Keratinocyte (primary cell): ENCODE measurements at regions not wholly inside any gene's neighbourhood (a gene's known extent, or its start where the extent isn't known, plus 50 kb on each side); places are given as distances from the start of the nearest gene placed in this dataset.

Experiments
- DNase-seq: peaks from one replicate; pipeline ENCODE4 v3.0.0-alpha.2; 2011; ENCODE audit warnings: low read depth, missing footprints, low spot score
- FAIRE-seq: peaks from 2 replicates; lab custom pipeline; 2011; peaks lifted over from hg19 to GRCh38; lab: Jason Lieb, UNC
- H2AFZ ChIP-seq: 2 replicates; pipeline ENCODE4 v1.6.0; 2012; ENCODE audit warnings: low read length, control low read depth, inconsistent platforms; ENCODE audit not compliant: control insufficient read depth
- H3K27ac ChIP-seq: 2 replicates; pipeline ENCODE4 v1.5.1; 2011; ENCODE audit warnings: low read length; ENCODE audit not compliant: control insufficient read depth, insufficient read depth
- H3K27me3 ChIP-seq: 3 replicates; pipeline ENCODE4 v1.6.0; 2011; ENCODE audit warnings: low read length; ENCODE audit not compliant: control insufficient read depth, insufficient read depth; ENCODE audit errors: extremely low read depth
- H3K36me3 ChIP-seq, 2 experiments: 2 replicates in 1 of 2; 3 replicates in 1 of 2; pipeline ENCODE4 v1.5.1; 2011; ENCODE audit warnings: low read length in 2 of 2, mild to moderate bottlenecking in 1 of 2; ENCODE audit not compliant: control insufficient read depth in 2 of 2, insufficient read depth in 2 of 2; ENCODE audit errors: extremely low read depth in 1 of 2
- H3K4me1 ChIP-seq: 3 replicates; pipeline ENCODE4 v1.5.1; 2011; ENCODE audit warnings: low read length; ENCODE audit not compliant: control insufficient read depth, insufficient read depth; ENCODE audit errors: extremely low read depth
- H3K4me2 ChIP-seq: 3 replicates; pipeline ENCODE4 v1.6.0; 2011; ENCODE audit warnings: low read depth, low read length; ENCODE audit not compliant: control insufficient read depth, insufficient read depth; ENCODE audit errors: extremely low read depth
- H3K4me3 ChIP-seq, 3 experiments: fragments of 200-600 bp in 1 of 3; sonication (generic) in 1 of 3; 2 replicates in 2 of 3; 3 replicates in 1 of 3; pipeline ENCODE4 v1.5.1; 2011 to 2016; ENCODE audit warnings: low read length in 3 of 3, mild to moderate bottlenecking in 3 of 3, control low read depth in 2 of 3, inconsistent platforms in 1 of 3, low read depth in 1 of 3, mixed read lengths in 1 of 3, mixed run types in 1 of 3, moderate library complexity in 1 of 3; ENCODE audit not compliant: control insufficient read depth in 2 of 3, insufficient read depth in 2 of 3; ENCODE audit errors: extremely low read depth in 1 of 3
- H3K79me2 ChIP-seq: 2 replicates; pipeline ENCODE4 v1.6.0; 2012; ENCODE audit warnings: low read length; ENCODE audit not compliant: control insufficient read depth, insufficient read depth
- H3K9ac ChIP-seq: 3 replicates; pipeline ENCODE4 v1.6.0; 2011; ENCODE audit warnings: low read length; ENCODE audit not compliant: control insufficient read depth, insufficient read depth; ENCODE audit errors: extremely low read depth
- H3K9me1 ChIP-seq: 3 replicates; pipeline ENCODE4 v1.6.0; 2011; ENCODE audit warnings: low read length; ENCODE audit not compliant: control insufficient read depth, insufficient read depth; ENCODE audit errors: extremely low read depth
- H3K9me3 ChIP-seq: 2 replicates; pipeline ENCODE4 v1.5.1; 2012; ENCODE audit warnings: low read depth, low read length; ENCODE audit not compliant: control insufficient read depth
- H4K20me1 ChIP-seq: 3 replicates; pipeline ENCODE4 v1.6.0; 2011; ENCODE audit warnings: low read length; ENCODE audit not compliant: control insufficient read depth, insufficient read depth; ENCODE audit errors: extremely low read depth
- CTCF ChIP-seq, 3 experiments: IDR thresholded peaks in 1 of 3; conservative IDR thresholded peaks in 1 of 3; optimal IDR thresholded peaks in 1 of 3; 2 replicates in 2 of 3; 3 replicates in 1 of 3; pipeline versions ENCODE3 to v1.5.1; 2011; ENCODE audit warnings: low read length in 3 of 3, mild to moderate bottlenecking in 3 of 3, moderate library complexity in 2 of 3, control low read depth in 1 of 3, inconsistent platforms in 1 of 3; ENCODE audit not compliant: insufficient read depth in 2 of 3; ENCODE audit errors: extremely low read depth in 1 of 3
- EZH2 ChIP-seq: IDR thresholded peaks from one replicate; pipeline ENCODE4 v1.6.1; 2012; ENCODE audit warnings: inconsistent platforms, mild to moderate bottlenecking, low read length, moderate library complexity
- dilution Hi-C: fragments of 300-500 bp; cut with MboI; formaldehyde crosslinking; loops from one replicate; pipeline ENCODE4 v1.7.0; 2020; ENCODE audit warnings: low sequenced_read_pairs; ENCODE audit not compliant: extremely low pct_ligation_motif_present

- no peak overlapping the region for H3K27ac ChIP-seq
- TF ChIP-seq EZH2 (no peak), CTCF (optimal IDR thresholded peaks at IDR 0.05 in 1 of 3, IDR thresholded peaks at IDR 0.05 in 1 of 3, conservative IDR thresholded peaks at IDR 0.05 in 1 of 3; ENCODE audit: extremely low read depth in 1 of 3, insufficient read depth in 2 of 3, low read length in 3 of 3) (no peak)
- dilution Hi-C loops = no loop called here
- H4K20me1 ChIP-seq = no peaks in the 10 kb centered on the region
- no peak overlapping the region for H3K9ac ChIP-seq
- no peak for FAIRE-seq
- no peaks in the 10 kb centered on the region for H3K79me2 ChIP-seq
- H2AFZ ChIP-seq = no peak overlapping the region
- H3K9me1 ChIP-seq = no peaks in the 10 kb centered on the region
- H3K27me3 ChIP-seq = no peaks in the 10 kb centered on the region
- no peak overlapping the region for H3K4me2 ChIP-seq
- H3K4me1 ChIP-seq = no peaks in the 10 kb centered on the region
- no peak for DNase-seq
- H3K9me3 ChIP-seq = no peaks in the 10 kb centered on the region
- H3K4me3 ChIP-seq = no peak overlapping the region
- H3K36me3 ChIP-seq = no peaks in the 10 kb centered on the region
Measured at GRCh38 chr1:189880135-189880534, 597.5 kb downstream of the BRINP3 start.

- Histone ChIP-seq H3K4me1 (no peaks in the 10 kb centered on the region), H3K9me3 (no peaks in the 10 kb centered on the region), H3K4me3 (no peak overlapping the region), H3K27me3 (no peaks in the 10 kb centered on the region), H2AFZ (no peak overlapping the region), H3K79me2 (no peaks in the 10 kb centered on the region), H3K4me2 (no peak overlapping the region), H4K20me1 (no peaks in the 10 kb centered on the region), H3K27ac (no peak overlapping the region), H3K9me1 (no peaks in the 10 kb centered on the region), H3K36me3 (no peaks in the 10 kb centered on the region), H3K9ac (no peak overlapping the region)
- no peak for DNase-seq
- dilution Hi-C loops = no loop called here
- TF ChIP-seq EZH2 = no peak
- FAIRE-seq = no peak
Measured at GRCh38 chr1:189899686-189900425, 577.8 kb downstream of the BRINP3 start.

- DNase-seq (no peak), FAIRE-seq (no peak)
- Histone ChIP-seq H2AFZ (no peak overlapping the region), H3K9me1 (no peaks in the 10 kb centered on the region), H3K27me3 (no peaks in the 10 kb centered on the region), H3K4me2 (no peak overlapping the region), H3K79me2 (no peaks in the 10 kb centered on the region), H3K4me1 (no peaks in the 10 kb centered on the region), H3K27ac (no peak overlapping the region), H3K4me3 (no peak overlapping the region), H3K9ac (no peak overlapping the region), H3K36me3 (no peaks in the 10 kb centered on the region), H4K20me1 (no peaks in the 10 kb centered on the region), H3K9me3 (no peaks in the 10 kb centered on the region)
- dilution Hi-C loops = no loop called here
- TF ChIP-seq EZH2 (no peak), CTCF (optimal IDR thresholded peaks at IDR 0.05 in 1 of 3, IDR thresholded peaks at IDR 0.05 in 1 of 3, conservative IDR thresholded peaks at IDR 0.05 in 1 of 3; ENCODE audit: extremely low read depth in 1 of 3, insufficient read depth in 2 of 3, low read length in 3 of 3) (no peak)
Measured at GRCh38 chr1:189904509-189904908, 573.2 kb downstream of the BRINP3 start.
